Activated naive CD8-positive, alpha-beta T cell treated with anti-CD3 and anti-CD28 coated beads for 36 hours (primary cell): ENCODE measurements at regions not wholly inside any gene's neighbourhood (a gene's known extent, or its start where the extent isn't known, plus 50 kb on each side); places are given as distances from the start of the nearest gene placed in this dataset.
"Not testable (repeated sequence)": the region's sequence is repeated elsewhere in the genome, so short reads cannot be mapped to it uniquely, and the experiment has no call there.

ENCODE experiments used
- DNase-seq: peaks from one replicate; pipeline ENCODE4 v3.0.0; 2021
- H3K27ac Mint-ChIP-seq: one replicate; pipeline ENCODE4 v1.8.0; 2022; ENCODE audit warnings: mild to moderate bottlenecking, moderate library complexity, mixed read lengths
- H3K27me3 Mint-ChIP-seq: one replicate; pipeline ENCODE4 v1.8.0; 2022; ENCODE audit warnings: mild to moderate bottlenecking, mixed read lengths
- H3K36me3 Mint-ChIP-seq: one replicate; pipeline ENCODE4 v1.8.0; 2021; ENCODE audit warnings: mild to moderate bottlenecking, mixed read lengths
- H3K4me1 Mint-ChIP-seq: one replicate; pipeline ENCODE4 v1.8.0; 2021; ENCODE audit warnings: mixed read lengths
- H3K4me3 Mint-ChIP-seq: one replicate; pipeline ENCODE4 v1.8.0; 2022; ENCODE audit warnings: mild to moderate bottlenecking, moderate library complexity, mixed read lengths
- H3K9me3 Mint-ChIP-seq: one replicate; pipeline ENCODE4 v1.8.0; 2022; ENCODE audit warnings: mixed read lengths

- Mint-ChIP-seq H3K9me3 (peaks cover 3% of the 10 kb centered on the region), H3K27me3 (no peaks in the 10 kb centered on the region), H3K27ac (no peak overlapping the region), H3K4me1 (no peaks in the 10 kb centered on the region), H3K36me3 (no peaks in the 10 kb centered on the region), H3K4me3 (no peak overlapping the region)
- no peak for DNase-seq
Observed at GRCh38 chr14:41285186-41285748, 321.4 kb upstream of the LRFN5 start.

- Mint-ChIP-seq H3K4me3 (no peak overlapping the region), H3K9me3 (peaks cover 8% of the 10 kb centered on the region), H3K27me3 (no peaks in the 10 kb centered on the region), H3K27ac (no peak overlapping the region), H3K36me3 (no peaks in the 10 kb centered on the region), H3K4me1 (no peaks in the 10 kb centered on the region)
- no peak for DNase-seq
Observed at GRCh38 chr14:41280745-41281144, 325.9 kb upstream of the LRFN5 start.

GRCh38 chr14:41277450-41277849 lies 329.2 kb upstream of the LRFN5 start:
- Mint-ChIP-seq H3K27ac (no peak overlapping the region), H3K27me3 (no peaks in the 10 kb centered on the region), H3K36me3 (no peaks in the 10 kb centered on the region), H3K9me3 (peaks cover 8% of the 10 kb centered on the region), H3K4me3 (no peak overlapping the region), H3K4me1 (no peaks in the 10 kb centered on the region)
- DNase-seq, result no peak

GRCh38 chr14:41257476-41257875 lies 349.2 kb upstream of the LRFN5 start:
- no peak for DNase-seq
- Mint-ChIP-seq H3K27me3 (no peaks in the 10 kb centered on the region), H3K4me3 (no peak overlapping the region), H3K4me1 (no peaks in the 10 kb centered on the region), H3K27ac (no peak overlapping the region), H3K36me3 (no peaks in the 10 kb centered on the region), H3K9me3 (peaks cover 1% of the 10 kb centered on the region)

GRCh38 chr14:41235466-41235865 lies 371.2 kb upstream of the LRFN5 start:
- H3K4me1 Mint-ChIP-seq, result no peaks in the 10 kb centered on the region

GRCh38 chr14:41230683-41231082 lies 376.0 kb upstream of the LRFN5 start:
- no peaks in the 10 kb centered on the region for H3K4me1 Mint-ChIP-seq
- no peak overlapping the region for H3K4me3 Mint-ChIP-seq
- peaks cover 2% of the 10 kb centered on the region for H3K9me3 Mint-ChIP-seq
- H3K27ac Mint-ChIP-seq, result no peak overlapping the region
- H3K36me3 Mint-ChIP-seq, result no peaks in the 10 kb centered on the region
- DNase-seq, result no peak
- H3K27me3 Mint-ChIP-seq, result no peaks in the 10 kb centered on the region

More at GRCh38 chr14:41235466-41235865, 371.2 kb upstream of the LRFN5 start:
- peaks cover 4% of the 10 kb centered on the region for H3K9me3 Mint-ChIP-seq
- no peaks in the 10 kb centered on the region for H3K27me3 Mint-ChIP-seq
- no peaks in the 10 kb centered on the region for H3K36me3 Mint-ChIP-seq
- no peak for DNase-seq
- no peak overlapping the region for H3K27ac Mint-ChIP-seq
- no peak overlapping the region for H3K4me3 Mint-ChIP-seq

- no peaks in the 10 kb centered on the region for H3K4me1 Mint-ChIP-seq
- H3K36me3 Mint-ChIP-seq, result no peaks in the 10 kb centered on the region
- H3K9me3 Mint-ChIP-seq, result peaks cover 2% of the 10 kb centered on the region
- H3K27me3 Mint-ChIP-seq, result no peaks in the 10 kb centered on the region
- no peak overlapping the region for H3K27ac Mint-ChIP-seq
- no peak overlapping the region for H3K4me3 Mint-ChIP-seq
- no peak for DNase-seq
Observed at GRCh38 chr14:41229824-41230223, 376.9 kb upstream of the LRFN5 start.

GRCh38 chr14:41225433-41225832 lies 381.2 kb upstream of the LRFN5 start:
- no peak overlapping the region for H3K27ac Mint-ChIP-seq
- no peaks in the 10 kb centered on the region for H3K36me3 Mint-ChIP-seq
- H3K27me3 Mint-ChIP-seq, result no peaks in the 10 kb centered on the region
- no peak overlapping the region for H3K4me3 Mint-ChIP-seq
- H3K9me3 Mint-ChIP-seq, result no peaks in the 10 kb centered on the region
- DNase-seq, result no peak
- no peaks in the 10 kb centered on the region for H3K4me1 Mint-ChIP-seq

GRCh38 chr14:41222581-41222980 lies 384.1 kb upstream of the LRFN5 start:
- H3K27me3 Mint-ChIP-seq, result peaks cover 5% of the 10 kb centered on the region
- H3K9me3 Mint-ChIP-seq, result peaks cover 2% of the 10 kb centered on the region
- no peak for DNase-seq
- H3K36me3 Mint-ChIP-seq, result no peaks in the 10 kb centered on the region
- H3K27ac Mint-ChIP-seq, result no peak overlapping the region
- no peak overlapping the region for H3K4me3 Mint-ChIP-seq
- no peaks in the 10 kb centered on the region for H3K4me1 Mint-ChIP-seq

GRCh38 chr14:41214978-41215377 lies 391.7 kb upstream of the LRFN5 start:
- not testable (repeated sequence) for H3K4me3 Mint-ChIP-seq, H3K27ac Mint-ChIP-seq, H3K4me1 Mint-ChIP-seq, H3K27me3 Mint-ChIP-seq, H3K9me3 Mint-ChIP-seq, DNase-seq, H3K36me3 Mint-ChIP-seq

- Mint-ChIP-seq H3K27me3 (no peaks in the 10 kb centered on the region), H3K36me3 (no peaks in the 10 kb centered on the region), H3K27ac (no peak overlapping the region), H3K4me1 (no peaks in the 10 kb centered on the region), H3K4me3 (no peak overlapping the region), H3K9me3 (no peaks in the 10 kb centered on the region)
- DNase-seq, result no peak
Observed at GRCh38 chr14:41201696-41202095, 405.0 kb upstream of the LRFN5 start.

GRCh38 chr14:41187868-41188267 lies 418.8 kb upstream of the LRFN5 start:
- DNase-seq, result no peak
- Mint-ChIP-seq H3K9me3 (peaks cover 2% of the 10 kb centered on the region), H3K27me3 (no peaks in the 10 kb centered on the region), H3K27ac (no peak overlapping the region), H3K4me3 (no peak overlapping the region), H3K36me3 (no peaks in the 10 kb centered on the region), H3K4me1 (no peaks in the 10 kb centered on the region)

- Mint-ChIP-seq H3K4me3 (no peak overlapping the region), H3K27ac (no peak overlapping the region), H3K4me1 (no peaks in the 10 kb centered on the region), H3K27me3 (no peaks in the 10 kb centered on the region), H3K9me3 (no peaks in the 10 kb centered on the region), H3K36me3 (no peaks in the 10 kb centered on the region)
- no peak for DNase-seq
Observed at GRCh38 chr14:41171045-41171444, 435.6 kb upstream of the LRFN5 start.

- Mint-ChIP-seq H3K4me3 (no peak overlapping the region), H3K27ac (no peak overlapping the region), H3K27me3 (no peaks in the 10 kb centered on the region), H3K36me3 (no peaks in the 10 kb centered on the region), H3K4me1 (no peaks in the 10 kb centered on the region), H3K9me3 (no peaks in the 10 kb centered on the region)
- DNase-seq, result no peak
Observed at GRCh38 chr14:41167040-41167439, 439.6 kb upstream of the LRFN5 start.

- Mint-ChIP-seq H3K27ac (no peak overlapping the region), H3K4me1 (no peaks in the 10 kb centered on the region), H3K9me3 (no peaks in the 10 kb centered on the region), H3K36me3 (no peaks in the 10 kb centered on the region), H3K27me3 (no peaks in the 10 kb centered on the region), H3K4me3 (no peak overlapping the region)
- no peak for DNase-seq
Observed at GRCh38 chr14:41154143-41154807, 452.4 kb upstream of the LRFN5 start.

- Mint-ChIP-seq H3K27me3 (no peaks in the 10 kb centered on the region), H3K9me3 (no peaks in the 10 kb centered on the region), H3K4me3 (no peak overlapping the region), H3K4me1 (no peaks in the 10 kb centered on the region), H3K27ac (no peak overlapping the region), H3K36me3 (no peaks in the 10 kb centered on the region)
- DNase-seq, result no peak
Observed at GRCh38 chr14:41146391-41146790, 460.3 kb upstream of the LRFN5 start.
